Right lobe of liver (tissue), 4 donors: ENCODE measurements at regions not wholly inside any gene's neighbourhood (a gene's known extent, or its start where the extent isn't known, plus 50 kb on each side); places are given as distances from the start of the nearest gene placed in this dataset.

ENCODE experiments used
- CTCF ChIP-seq, 4 donors: fragments of 200-600 bp in 3 of 4; fragments of 450-650 bp in 1 of 4; IDR thresholded peaks; one replicate each; pipeline versions ENCODE4 v1.5.1 to v1.8.0; 2016 to 2022; ENCODE audit warnings: antibody characterized with exemption in 4 of 4, mild to moderate bottlenecking in 2 of 4
- POLR2A ChIP-seq: fragments of 450-650 bp; IDR thresholded peaks from one replicate; pipeline ENCODE4 v1.6.1; 2017; ENCODE audit warnings: antibody characterized with exemption, mild to moderate bottlenecking
- donor health status: DM: no; HTN: no; CAD: no.
- donor health status: DM: no; HTN: no; CAD: no.
- donor health status: DM: no; HTN: yes; CAD: no.

DNA sequence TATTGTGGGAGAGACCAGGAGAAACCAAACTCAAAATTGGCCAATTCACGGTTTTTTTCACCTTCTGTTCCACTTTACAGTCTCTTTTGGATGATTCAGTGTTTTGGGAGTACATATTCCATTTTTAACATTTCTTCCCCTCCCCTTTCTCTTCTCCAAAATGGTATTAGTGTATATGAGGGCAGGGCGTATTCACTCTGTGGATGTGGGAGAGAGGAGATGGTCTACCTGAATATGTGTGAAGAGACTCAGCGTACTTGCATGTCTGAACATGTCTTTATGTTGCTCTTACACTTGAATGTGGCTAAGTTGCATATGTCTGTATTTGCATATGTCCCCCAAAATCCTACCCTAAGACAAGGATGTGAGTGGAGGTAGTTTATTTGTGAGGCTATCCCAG, 291.0 kb upstream of the PPP2R3A start:
- TF ChIP-seq CTCF (IDR thresholded peaks at IDR 0.05) (no peak), POLR2A (no peak)
